Upper lobe of right lung (tissue), 1 donor: ENCODE measurements at regions not wholly inside any gene's neighbourhood (a gene's known extent, or its start where the extent isn't known, plus 50 kb on each side); places are given as distances from the start of the nearest gene placed in this dataset.

ENCODE experiments used
- ATAC-seq: fragments of 200-7000 bp; cut with Tn5 transposase; one replicate; pipeline ENCODE4 v1.9.1; 2020; ENCODE audit warnings: mild to moderate bottlenecking, moderate library complexity
- DNase-seq: peaks from one replicate; pipeline ENCODE4 v3.0.0-alpha.2; 2020
- H3K27ac ChIP-seq: fragments of 200-600 bp; one replicate; pipeline ENCODE4 v1.8.0; 2022
- H3K27me3 ChIP-seq: fragments of 200-600 bp; one replicate; pipeline ENCODE4 v1.8.0; 2022; ENCODE audit warnings: mild to moderate bottlenecking
- H3K36me3 ChIP-seq: fragments of 200-600 bp; one replicate; pipeline ENCODE4 v1.8.0; 2022
- H3K4me1 ChIP-seq: fragments of 200-600 bp; one replicate; pipeline ENCODE4 v1.8.0; 2022
- H3K4me3 ChIP-seq: fragments of 200-600 bp; one replicate; pipeline ENCODE4 v1.8.0; 2022; ENCODE audit warnings: mild to moderate bottlenecking
- H3K9me3 ChIP-seq: fragments of 200-600 bp; one replicate; pipeline ENCODE4 v1.8.0; 2022
- CTCF ChIP-seq: fragments of 200-600 bp; IDR thresholded peaks from one replicate; pipeline ENCODE4 v1.8.0; 2022; ENCODE audit warnings: antibody characterized with exemption
- intact Hi-C: fragments of 100-400 bp; cut with DNase I; formaldehyde crosslinking; loops from one replicate; pipeline ENCODE4 v1.11.0; 2022
- donor health status: DM: no; HTN: yes; CAD: no; lungs with severe emphysema.

- no peak overlapping the region for H3K4me3 ChIP-seq
- no peak for TF ChIP-seq CTCF
- H3K27me3 ChIP-seq = no peaks in the 10 kb centered on the region
- ATAC-seq (no peak), DNase-seq (no peak)
- no peaks in the 10 kb centered on the region for H3K9me3 ChIP-seq
- H3K27ac ChIP-seq = no peak overlapping the region
- intact Hi-C loops = no loop called here
- no peaks in the 10 kb centered on the region for H3K4me1 ChIP-seq
- no peaks in the 10 kb centered on the region for H3K36me3 ChIP-seq
These were observed 261.4 kb upstream of the HES1 start for GRCh38 chr3:193874512-193874911.

GRCh38 chr3:193874997-193875593, 260.9 kb upstream of the HES1 start:
- Histone ChIP-seq H3K4me1 (no peaks in the 10 kb centered on the region), H3K27ac (no peak overlapping the region), H3K4me3 (no peak overlapping the region), H3K9me3 (no peaks in the 10 kb centered on the region), H3K27me3 (no peaks in the 10 kb centered on the region), H3K36me3 (no peaks in the 10 kb centered on the region)
- TF ChIP-seq CTCF = no peak
- DNase-seq (no peak), ATAC-seq (no peak)
- intact Hi-C loops = no loop called here

GRCh38 chr3:193875601-193876321, 260.2 kb upstream of the HES1 start:
- intact Hi-C loops = no loop called here
- no peaks in the 10 kb centered on the region for H3K4me1 ChIP-seq
- ATAC-seq (no peak), DNase-seq (peak; percentile 27)
- no peak for TF ChIP-seq CTCF
- H3K36me3 ChIP-seq = no peaks in the 10 kb centered on the region
- H3K27ac ChIP-seq = no peak overlapping the region
- H3K9me3 ChIP-seq = no peaks in the 10 kb centered on the region
- H3K27me3 ChIP-seq = no peaks in the 10 kb centered on the region
- no peak overlapping the region for H3K4me3 ChIP-seq

- TF ChIP-seq CTCF = no peak
- Histone ChIP-seq H3K27ac (no peak overlapping the region), H3K27me3 (no peaks in the 10 kb centered on the region), H3K9me3 (no peaks in the 10 kb centered on the region), H3K4me3 (no peak overlapping the region), H3K36me3 (no peaks in the 10 kb centered on the region), H3K4me1 (no peaks in the 10 kb centered on the region)
- ATAC-seq (no peak), DNase-seq (peak; percentile 58)
- intact Hi-C loops = no loop called here
These were observed 256.7 kb upstream of the HES1 start for GRCh38 chr3:193879099-193879863.

GRCh38 chr3:193879864-193880242, 256.1 kb upstream of the HES1 start:
- ATAC-seq (no peak), DNase-seq (no peak)
- no peak overlapping the region for H3K27ac ChIP-seq
- H3K27me3 ChIP-seq = no peaks in the 10 kb centered on the region
- H3K4me3 ChIP-seq = no peak overlapping the region
- no peak for TF ChIP-seq CTCF
- no peaks in the 10 kb centered on the region for H3K4me1 ChIP-seq
- H3K36me3 ChIP-seq = no peaks in the 10 kb centered on the region
- intact Hi-C loops = no loop called here
- H3K9me3 ChIP-seq = no peaks in the 10 kb centered on the region
